HFFc6 (cell line): ENCODE measurements at regions not wholly inside any gene's neighbourhood (a gene's known extent, or its start where the extent isn't known, plus 50 kb on each side); places are given as distances from the start of the nearest gene placed in this dataset.

Experiments used
- DNase-seq: peaks from one replicate; pipeline ENCODE4 v3.0.0-alpha.2; 2018
- H3K27ac Mint-ChIP-seq: 2 replicates; pipeline ENCODE4 v1.8.0; 2020; ENCODE audit warnings: mild to moderate bottlenecking, mixed read lengths
- H3K27me3 Mint-ChIP-seq: 2 replicates; pipeline ENCODE4 v1.8.0; 2021; ENCODE audit warnings: mild to moderate bottlenecking, moderate library complexity, mixed read lengths; ENCODE audit not compliant: insufficient read depth
- H3K36me3 Mint-ChIP-seq: 2 replicates; pipeline ENCODE4 v1.8.0; 2021; ENCODE audit warnings: low read depth, mixed read lengths
- H3K4me1 Mint-ChIP-seq: 2 replicates; pipeline ENCODE4 v1.8.0; 2020; ENCODE audit warnings: low read depth, mixed read lengths
- H3K4me3 Mint-ChIP-seq: 2 replicates; pipeline ENCODE4 v1.8.0; 2020; ENCODE audit warnings: mild to moderate bottlenecking, moderate library complexity, mixed read lengths
- H3K9me3 Mint-ChIP-seq: 2 replicates; pipeline ENCODE4 v1.8.0; 2020; ENCODE audit warnings: mild to moderate bottlenecking, mixed read lengths
- TF ChIP-seq, protein P1 (sequence below): fragments of 200-600 bp; sonication (generic); IDR thresholded peaks from 2 replicates; pipeline ENCODE4 v1.5.0; 2021; ENCODE audit warnings: antibody characterized with exemption, mild to moderate bottlenecking

DNA sequence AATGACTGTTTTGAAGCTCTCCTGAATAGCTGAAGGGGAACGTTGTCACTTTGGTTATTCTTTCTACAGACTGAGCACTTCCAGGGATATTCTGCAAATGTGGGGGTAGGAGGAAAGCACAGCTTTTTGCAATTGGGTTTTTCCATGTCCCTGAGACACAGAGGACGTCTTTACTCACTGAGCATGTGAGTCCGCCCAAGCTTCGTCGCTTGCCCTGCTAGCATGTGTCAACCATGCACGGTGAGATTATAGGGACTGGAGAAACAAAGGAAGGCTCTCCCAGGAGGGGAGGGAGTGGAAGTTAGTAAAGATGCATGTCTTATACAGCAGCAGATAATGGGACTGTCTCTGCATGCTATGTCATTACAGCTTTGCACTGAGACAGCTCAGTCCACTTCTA, 111.5 kb upstream of the SFRP2 start:
- Mint-ChIP-seq H3K36me3 (no peaks in the 10 kb centered on the region), H3K27ac (no peak overlapping the region), H3K27me3 (no peaks in the 10 kb centered on the region), H3K4me1 (no peaks in the 10 kb centered on the region), H3K9me3 (peaks cover 21% of the 10 kb centered on the region), H3K4me3 (no peak overlapping the region)
- TF ChIP-seq, protein P1, sequence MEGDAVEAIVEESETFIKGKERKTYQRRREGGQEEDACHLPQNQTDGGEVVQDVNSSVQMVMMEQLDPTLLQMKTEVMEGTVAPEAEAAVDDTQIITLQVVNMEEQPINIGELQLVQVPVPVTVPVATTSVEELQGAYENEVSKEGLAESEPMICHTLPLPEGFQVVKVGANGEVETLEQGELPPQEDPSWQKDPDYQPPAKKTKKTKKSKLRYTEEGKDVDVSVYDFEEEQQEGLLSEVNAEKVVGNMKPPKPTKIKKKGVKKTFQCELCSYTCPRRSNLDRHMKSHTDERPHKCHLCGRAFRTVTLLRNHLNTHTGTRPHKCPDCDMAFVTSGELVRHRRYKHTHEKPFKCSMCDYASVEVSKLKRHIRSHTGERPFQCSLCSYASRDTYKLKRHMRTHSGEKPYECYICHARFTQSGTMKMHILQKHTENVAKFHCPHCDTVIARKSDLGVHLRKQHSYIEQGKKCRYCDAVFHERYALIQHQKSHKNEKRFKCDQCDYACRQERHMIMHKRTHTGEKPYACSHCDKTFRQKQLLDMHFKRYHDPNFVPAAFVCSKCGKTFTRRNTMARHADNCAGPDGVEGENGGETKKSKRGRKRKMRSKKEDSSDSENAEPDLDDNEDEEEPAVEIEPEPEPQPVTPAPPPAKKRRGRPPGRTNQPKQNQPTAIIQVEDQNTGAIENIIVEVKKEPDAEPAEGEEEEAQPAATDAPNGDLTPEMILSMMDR, result no peak
- no peak for DNase-seq

DNA sequence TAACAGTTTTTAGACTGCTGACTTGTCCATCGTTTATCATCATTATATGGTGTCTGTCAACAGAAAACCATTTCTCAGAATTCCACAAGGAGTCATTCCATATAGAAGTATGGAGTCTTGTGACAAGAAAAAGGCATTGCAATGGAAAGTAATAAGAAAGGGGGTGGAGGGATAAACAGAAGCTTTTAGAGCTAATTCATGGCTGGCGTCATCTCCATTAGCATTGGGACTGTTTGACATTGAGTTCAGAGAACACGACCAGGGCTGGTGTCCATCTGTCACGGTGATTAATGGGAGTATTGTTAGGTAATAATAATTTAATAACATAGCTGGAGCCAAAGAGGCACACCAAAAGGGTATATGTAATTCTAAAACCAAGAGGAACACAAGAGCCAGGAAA, 101.9 kb upstream of the SFRP2 start:
- Mint-ChIP-seq H3K9me3 (peaks cover 32% of the 10 kb centered on the region), H3K27ac (no peak overlapping the region), H3K4me1 (no peaks in the 10 kb centered on the region), H3K27me3 (no peaks in the 10 kb centered on the region; the same call in 1 of the 2 replicates), H3K36me3 (no peaks in the 10 kb centered on the region), H3K4me3 (no peak overlapping the region)
- no peak for DNase-seq
- TF ChIP-seq, protein P1, result no peak

DNA sequence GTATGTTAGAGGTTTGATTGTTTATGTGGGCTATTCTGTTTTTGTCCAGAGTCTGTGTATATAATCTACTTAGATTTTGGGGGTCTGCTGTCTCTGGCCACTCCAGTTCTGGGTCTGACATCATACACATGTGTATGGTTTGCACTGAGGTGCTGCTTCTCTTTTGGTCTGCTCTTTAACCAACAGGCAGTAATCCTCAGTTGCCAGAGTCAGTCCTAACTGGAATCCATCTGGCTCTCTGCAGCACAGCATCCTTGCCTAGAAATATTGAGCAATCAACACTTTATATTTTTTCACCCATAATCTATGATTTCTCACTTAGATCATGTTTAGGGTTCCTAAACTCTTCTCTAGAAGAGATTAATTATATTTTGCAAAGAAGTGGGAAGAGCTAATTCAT, 98.3 kb upstream of the SFRP2 start:
- TF ChIP-seq, protein P1, result no peak
- Mint-ChIP-seq H3K27ac (no peak overlapping the region), H3K4me1 (no peaks in the 10 kb centered on the region), H3K9me3 (peaks cover 11% of the 10 kb centered on the region), H3K36me3 (no peaks in the 10 kb centered on the region), H3K27me3 (no peaks in the 10 kb centered on the region; the same call in 1 of the 2 replicates), H3K4me3 (no peak overlapping the region)
- no peak for DNase-seq

DNA sequence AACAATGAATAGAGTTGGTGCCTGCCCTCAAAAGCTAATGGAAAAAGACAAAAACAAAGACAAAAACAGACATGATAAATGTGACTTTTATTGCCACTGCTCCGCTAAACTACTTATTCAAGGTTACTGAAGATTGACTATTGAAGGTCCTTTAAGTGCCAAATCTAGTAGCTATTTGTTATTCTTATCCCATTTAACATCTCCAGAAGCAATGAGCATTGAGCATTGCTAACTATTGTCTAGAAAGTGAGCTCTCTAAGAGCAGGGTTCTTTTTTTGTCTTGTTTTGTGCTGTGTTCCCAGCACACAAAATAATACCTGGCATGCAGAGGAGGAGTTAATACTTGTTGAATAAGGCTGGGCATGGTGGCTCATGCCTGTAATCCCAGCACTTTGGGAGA, 95.4 kb upstream of the SFRP2 start:
- DNase-seq, result no peak
- no peak overlapping the region for H3K4me3 Mint-ChIP-seq
- H3K9me3 Mint-ChIP-seq, result peaks cover 21% of the 10 kb centered on the region
- H3K36me3 Mint-ChIP-seq, result no peaks in the 10 kb centered on the region
- TF ChIP-seq, protein P1, result no peak
- H3K4me1 Mint-ChIP-seq, result no peaks in the 10 kb centered on the region
- H3K27me3 Mint-ChIP-seq, result no peaks in the 10 kb centered on the region; the same call in 1 of the 2 replicates
- H3K27ac Mint-ChIP-seq, result no peak overlapping the region

DNA sequence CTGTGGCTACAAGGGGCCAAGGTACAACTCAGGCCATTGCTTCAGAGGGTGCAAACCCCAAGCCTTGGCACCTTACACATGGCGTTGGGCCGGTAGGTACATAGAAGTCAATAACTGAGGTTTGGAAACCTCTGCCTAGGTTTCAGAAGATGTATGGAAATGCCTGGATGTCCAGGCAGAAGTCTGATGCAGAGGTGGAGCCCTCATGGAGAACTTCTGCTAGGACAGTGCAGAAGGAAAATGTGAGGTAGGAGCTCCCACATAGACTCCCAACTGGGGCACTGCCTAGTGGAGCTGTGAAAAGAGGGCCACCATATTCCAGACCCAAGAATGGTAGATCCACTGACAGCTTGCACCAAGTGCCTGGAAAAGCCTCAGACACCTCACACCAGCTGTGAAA, 92.1 kb upstream of the SFRP2 start:
- H3K27ac Mint-ChIP-seq, result no peak overlapping the region
- H3K4me3 Mint-ChIP-seq, result no peak overlapping the region

More for the DNA sequence above, 92.1 kb upstream of the SFRP2 start:
- no peaks in the 10 kb centered on the region for H3K36me3 Mint-ChIP-seq
- H3K9me3 Mint-ChIP-seq, result peaks cover 21% of the 10 kb centered on the region
- DNase-seq, result no peak
- TF ChIP-seq, protein P1, result no peak
- no peaks in the 10 kb centered on the region for H3K27me3 Mint-ChIP-seq
- no peaks in the 10 kb centered on the region for H3K4me1 Mint-ChIP-seq
